LNCaP clone FGC (cell line): ENCODE measurements at regions not wholly inside any gene's neighbourhood (a gene's known extent, or its start where the extent isn't known, plus 50 kb on each side); places are given as distances from the start of the nearest gene placed in this dataset.
"Not testable (repeated sequence)": the region's sequence is repeated elsewhere in the genome, so short reads cannot be mapped to it uniquely, and the experiment has no call there.

Source experiments
- DNase-seq: peaks from one replicate; pipeline ENCODE4 v3.0.0-alpha.2; 2011; ENCODE audit warnings: low read depth
- H3K4me3 ChIP-seq: 2 replicates; pipeline ENCODE4 v1.5.1; 2011; ENCODE audit warnings: mild to moderate bottlenecking, low read depth, low read length, control low read depth
- TF ChIP-seq, protein P1 (sequence below): IDR thresholded peaks from 2 replicates; pipeline ENCODE4 v1.5.1; 2012; ENCODE audit warnings: mild to moderate bottlenecking; ENCODE audit not compliant: control insufficient read depth, insufficient read depth; ENCODE audit errors: extremely low read depth

DNA sequence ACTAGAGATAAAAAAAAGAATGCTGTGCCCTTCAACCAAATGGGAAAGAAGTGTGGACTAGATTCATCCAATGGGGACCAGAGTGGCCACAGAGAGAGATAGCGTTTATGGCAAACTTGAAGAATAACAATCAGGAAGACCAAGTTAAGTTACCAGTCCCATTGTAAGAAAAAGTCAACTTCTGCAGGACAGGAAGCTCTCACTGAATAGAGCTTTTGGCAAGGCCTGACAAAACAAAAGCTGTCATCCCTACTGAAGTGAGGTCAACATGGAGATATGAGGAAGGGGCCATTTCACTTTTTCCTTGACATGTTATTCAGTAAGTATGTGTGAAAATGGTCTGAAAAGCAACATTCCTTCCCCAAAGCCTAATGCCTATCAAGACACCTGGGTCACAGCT lies 111.8 kb upstream of the KLHL13 start:
- H3K4me3 ChIP-seq: no peak overlapping the region
- DNase-seq: no peak
- TF ChIP-seq, protein P1, sequence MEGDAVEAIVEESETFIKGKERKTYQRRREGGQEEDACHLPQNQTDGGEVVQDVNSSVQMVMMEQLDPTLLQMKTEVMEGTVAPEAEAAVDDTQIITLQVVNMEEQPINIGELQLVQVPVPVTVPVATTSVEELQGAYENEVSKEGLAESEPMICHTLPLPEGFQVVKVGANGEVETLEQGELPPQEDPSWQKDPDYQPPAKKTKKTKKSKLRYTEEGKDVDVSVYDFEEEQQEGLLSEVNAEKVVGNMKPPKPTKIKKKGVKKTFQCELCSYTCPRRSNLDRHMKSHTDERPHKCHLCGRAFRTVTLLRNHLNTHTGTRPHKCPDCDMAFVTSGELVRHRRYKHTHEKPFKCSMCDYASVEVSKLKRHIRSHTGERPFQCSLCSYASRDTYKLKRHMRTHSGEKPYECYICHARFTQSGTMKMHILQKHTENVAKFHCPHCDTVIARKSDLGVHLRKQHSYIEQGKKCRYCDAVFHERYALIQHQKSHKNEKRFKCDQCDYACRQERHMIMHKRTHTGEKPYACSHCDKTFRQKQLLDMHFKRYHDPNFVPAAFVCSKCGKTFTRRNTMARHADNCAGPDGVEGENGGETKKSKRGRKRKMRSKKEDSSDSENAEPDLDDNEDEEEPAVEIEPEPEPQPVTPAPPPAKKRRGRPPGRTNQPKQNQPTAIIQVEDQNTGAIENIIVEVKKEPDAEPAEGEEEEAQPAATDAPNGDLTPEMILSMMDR: no peak

DNA sequence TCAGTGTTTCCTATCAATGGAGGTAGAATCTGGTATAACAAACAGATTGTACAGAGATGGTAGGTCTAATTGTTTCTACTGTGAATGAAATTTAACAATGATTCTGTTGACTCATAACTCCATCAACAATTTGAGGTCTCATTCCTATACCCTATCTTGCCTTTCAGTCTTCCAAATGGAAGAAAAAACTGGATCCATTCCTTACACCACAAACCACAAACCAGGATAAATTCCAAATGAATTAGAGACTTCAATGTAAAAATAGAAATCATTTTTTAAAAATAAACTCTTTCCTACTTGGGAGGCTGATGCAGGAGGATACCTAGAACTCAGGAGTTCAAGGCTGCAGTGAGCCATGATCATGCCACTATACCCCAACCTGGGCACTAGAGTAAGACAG lies 114.4 kb upstream of the WDR44 start:
- no peak overlapping the region for H3K4me3 ChIP-seq
- no peak for DNase-seq
- TF ChIP-seq, protein P1: no peak

DNA sequence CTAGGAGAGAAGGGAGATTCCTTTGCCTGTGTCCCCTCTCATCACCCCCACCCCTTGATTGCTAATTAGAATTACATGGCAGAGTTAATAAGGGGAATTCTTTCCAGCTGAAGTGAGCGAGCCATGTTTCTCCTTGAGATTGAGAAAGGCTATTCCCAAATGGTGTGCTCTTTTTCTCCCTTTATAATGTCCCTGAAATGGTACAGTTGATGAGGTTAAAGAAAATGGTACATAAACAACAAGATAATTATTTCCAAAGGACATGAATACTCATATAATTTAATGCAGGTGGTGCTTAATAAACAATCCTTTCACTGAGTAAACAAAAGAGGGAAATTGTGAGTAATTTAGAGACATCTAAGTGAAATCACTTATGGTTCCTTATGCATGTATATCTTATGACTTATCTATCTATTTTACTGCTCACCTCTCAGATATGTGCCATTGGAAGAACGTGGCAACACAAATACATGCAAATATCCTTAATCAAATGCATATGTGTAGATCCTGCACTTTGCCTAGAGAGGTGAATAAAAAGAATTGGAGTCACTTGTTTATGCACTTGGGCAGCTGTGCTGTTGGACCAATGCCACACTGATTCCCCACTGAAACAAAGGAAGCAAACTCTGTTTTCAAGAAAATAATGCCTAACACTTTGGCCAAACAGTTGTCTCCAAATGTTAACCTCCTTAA lies 106.6 kb upstream of the WDR44 start:
- TF ChIP-seq, protein P1: no peak
- no peak overlapping the region for H3K4me3 ChIP-seq
- no peak for DNase-seq

DNA sequence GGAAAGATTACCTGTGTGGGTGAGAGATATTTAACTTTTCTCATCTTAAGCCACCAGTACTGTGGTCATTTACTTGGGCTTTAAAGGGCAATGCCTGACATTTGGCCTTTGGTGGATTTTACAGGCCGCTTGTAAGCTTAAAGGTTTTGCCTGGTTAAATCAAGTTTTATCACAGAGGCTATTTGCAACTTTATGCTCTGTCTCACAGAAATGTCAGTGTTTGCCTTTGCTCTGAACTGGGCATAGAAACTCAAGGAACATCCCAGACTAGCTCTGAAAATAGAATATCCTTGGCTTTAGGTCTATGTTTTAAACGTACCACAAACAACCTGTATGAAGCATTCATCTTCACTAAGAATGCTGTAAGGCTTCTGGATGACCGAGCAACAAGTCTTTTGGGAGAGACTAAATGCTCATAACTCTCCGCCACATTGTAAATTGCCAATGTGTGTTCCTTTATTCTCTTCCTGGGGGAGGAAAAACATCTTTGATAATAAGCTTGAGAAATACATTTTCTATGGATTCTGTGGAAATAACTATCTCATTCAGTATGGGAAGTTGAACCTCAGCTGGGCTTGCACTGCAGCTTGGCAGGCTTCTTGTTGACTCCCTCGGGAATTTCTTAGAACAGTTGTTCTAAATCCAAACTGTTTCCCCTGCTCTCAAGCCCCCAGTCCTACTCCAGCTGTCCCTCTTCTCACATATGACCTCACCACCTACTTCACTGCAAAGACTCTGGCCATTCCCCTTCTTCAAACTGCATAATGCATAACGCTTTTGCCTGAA lies 105.8 kb upstream of the WDR44 start:
- no peak overlapping the region for H3K4me3 ChIP-seq
- TF ChIP-seq, protein P1: no peak
- no peak for DNase-seq

DNA sequence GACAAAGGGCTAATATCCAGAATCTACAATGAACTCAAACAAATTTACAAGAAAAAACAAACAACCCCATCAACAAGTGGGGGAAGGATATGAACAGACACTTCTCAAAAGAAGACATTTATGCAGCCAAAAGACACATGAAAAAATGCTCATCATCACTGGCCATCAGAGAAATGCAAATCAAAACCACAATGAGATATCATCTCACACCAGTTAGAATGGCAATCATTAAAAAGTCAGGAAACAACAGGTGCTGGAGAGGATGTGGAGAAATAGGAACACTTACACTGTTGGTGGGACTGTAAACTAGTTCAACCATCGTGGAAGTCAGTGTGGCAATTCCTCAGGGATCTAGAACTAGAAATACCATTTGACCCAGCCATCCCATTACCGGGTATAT lies 98.9 kb upstream of the WDR44 start:
- not testable (repeated sequence) for DNase-seq, H3K4me3 ChIP-seq

DNA sequence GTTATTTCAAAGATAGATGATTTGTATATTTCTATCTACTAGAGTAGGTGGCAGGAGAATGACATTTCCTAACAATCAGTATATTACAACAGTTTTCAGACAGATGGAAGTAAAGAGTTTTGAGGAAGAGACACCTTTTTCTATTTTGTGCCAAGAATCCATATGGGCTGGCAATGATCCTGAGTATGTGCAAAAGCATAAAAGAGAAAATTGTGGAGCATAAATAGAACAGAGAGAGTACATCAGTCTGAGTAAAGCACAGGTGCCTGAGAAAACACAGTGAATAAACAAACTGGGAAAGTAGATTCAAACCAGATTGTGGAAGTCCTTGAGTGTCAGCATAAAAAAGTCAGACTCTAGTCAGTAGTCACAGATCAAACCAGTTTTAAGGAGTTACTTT lies 96.8 kb upstream of the WDR44 start:
- DNase-seq: peak; percentile 22
- no peak overlapping the region for H3K4me3 ChIP-seq
- TF ChIP-seq, protein P1: no peak

DNA sequence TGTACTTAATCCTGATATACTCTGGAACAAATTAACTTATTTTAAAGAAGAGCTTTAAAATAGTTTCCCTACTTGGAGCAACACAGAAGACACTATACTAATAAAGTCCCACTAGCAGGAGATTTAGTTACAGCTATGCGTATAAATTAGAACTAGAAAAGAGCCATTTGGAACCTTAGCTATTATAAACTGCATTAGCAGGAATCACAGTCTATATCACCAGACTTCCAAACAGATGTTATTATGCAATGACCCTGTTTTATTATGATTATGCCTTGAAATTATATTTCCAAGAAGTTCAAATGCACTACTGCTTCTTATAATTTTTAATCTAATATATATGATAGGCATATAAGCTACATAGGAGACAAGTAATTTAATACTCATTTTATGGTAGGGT lies 95.5 kb upstream of the WDR44 start:
- H3K4me3 ChIP-seq: no peak overlapping the region
- DNase-seq: no peak
- TF ChIP-seq, protein P1: no peak
